ENCODE measurements at regions not wholly inside any gene's neighbourhood (a gene's known extent, or its start where the extent isn't known, plus 50 kb on each side); places are given as distances from the start of the nearest gene placed in this dataset.

- H2BK120ac ChIP-seq (ENCODE audit: low read depth, low read length, poor library complexity, severe bottlenecking) = no peak overlapping the region
- WGBS (ENCODE audit: extremely low coverage, insufficient read length, low lambda C conversion rate) = no CpG with 5 or more reads among the region's 6 CpGs
- H2BK15ac ChIP-seq (ENCODE audit: low read depth, low read length) = no peak overlapping the region
- H3K27ac Mint-ChIP-seq = no peak overlapping the region
- H3K9me3 ChIP-seq (ENCODE audit: control insufficient read depth, low read depth, low read length) = no peaks in the 10 kb centered on the region
- H3K56ac ChIP-seq (ENCODE audit: insufficient read length, low read depth, low read length) = no peak overlapping the region
- no peak for DNase-seq
- no peak overlapping the region for H2AK5ac ChIP-seq (ENCODE audit: insufficient read length, low read length)
- no peak overlapping the region for H3K4me3 Mint-ChIP-seq
- H3K79me1 ChIP-seq (ENCODE audit: insufficient read depth, low read depth, low read length, poor library complexity, severe bottlenecking) = no peaks in the 10 kb centered on the region
- no peaks in the 10 kb centered on the region for H3K27me3 ChIP-seq (ENCODE audit: insufficient read depth, low read length)
- no peaks in the 10 kb centered on the region for H3K79me2 ChIP-seq (ENCODE audit: insufficient read depth, low read length)
- H3K4ac ChIP-seq (ENCODE audit: low read depth, low read length) = no peak overlapping the region
- no peak overlapping the region for H3T11ph ChIP-seq (ENCODE audit: low read length)
- H3K23ac ChIP-seq (ENCODE audit: insufficient read length, low read depth, low read length) = no peak overlapping the region
- no peak overlapping the region for H2BK12ac ChIP-seq (ENCODE audit: insufficient read length, low read depth, low read length)
- no peaks in the 10 kb centered on the region; a peak in 1 of 7 replicates for H3K36me3 Mint-ChIP-seq (ENCODE audit: insufficient read depth in 1 of 3, low read depth in 3 of 3)
- no peaks in the 10 kb centered on the region for H3K4me1 ChIP-seq (ENCODE audit: insufficient read depth, low read length)
- H3K4me1 Mint-ChIP-seq = no peaks in the 10 kb centered on the region; a peak in 1 of 4 replicates
- no peak overlapping the region for H4K5ac ChIP-seq (ENCODE audit: insufficient read length, low read depth, low read length)
- H3K14ac ChIP-seq (ENCODE audit: insufficient read depth, low read length) = no peak overlapping the region
- H3K9me3 Mint-ChIP-seq = no peaks in the 10 kb centered on the region; a peak in 1 of 5 replicates
- H4K20me1 ChIP-seq (ENCODE audit: control insufficient read depth, insufficient read depth, insufficient read length) = no peaks in the 10 kb centered on the region
- no peak overlapping the region for H3K18ac ChIP-seq (ENCODE audit: insufficient read length, low read depth, low read length)
- H3K4me2 ChIP-seq (ENCODE audit: insufficient read depth, insufficient read length, low read length) = no peak overlapping the region
- H3K9ac ChIP-seq (ENCODE audit: extremely low read depth, insufficient read length, low read length) = no peak overlapping the region
- H2BK20ac ChIP-seq (ENCODE audit: low read depth, low read length, poor library complexity, severe bottlenecking) = no peak overlapping the region
- no peaks in the 10 kb centered on the region; the same call in none of the 2 replicates for H3K27me3 Mint-ChIP-seq (ENCODE audit: low read depth)
- no peak overlapping the region for H2BK5ac ChIP-seq (ENCODE audit: insufficient read length, low read length)
- no peak overlapping the region for H2AFZ ChIP-seq (ENCODE audit: low read length)
- H3K27ac ChIP-seq (ENCODE audit: insufficient read length, low read depth, low read length) = no peak overlapping the region
- TF ChIP-seq CTCF (conservative IDR thresholded peaks at IDR 0.05) = no peak
- no peak overlapping the region for H4K8ac ChIP-seq (replicated peaks; ENCODE audit: insufficient read length, low read depth, low read length)
- H3K23me2 ChIP-seq (ENCODE audit: insufficient read length, low read depth, low read length, poor library complexity, severe bottlenecking) = no peaks in the 10 kb centered on the region
- H4K91ac ChIP-seq (ENCODE audit: insufficient read length, low read depth, low read length) = no peak overlapping the region
These were observed 142.4 kb downstream of the FAM43A start for GRCh38 chr3:194828116-194828515.
